ENCODE measurements at regions not wholly inside any gene's neighbourhood (a gene's known extent, or its start where the extent isn't known, plus 50 kb on each side); places are given as distances from the start of the nearest gene placed in this dataset.

DNA sequence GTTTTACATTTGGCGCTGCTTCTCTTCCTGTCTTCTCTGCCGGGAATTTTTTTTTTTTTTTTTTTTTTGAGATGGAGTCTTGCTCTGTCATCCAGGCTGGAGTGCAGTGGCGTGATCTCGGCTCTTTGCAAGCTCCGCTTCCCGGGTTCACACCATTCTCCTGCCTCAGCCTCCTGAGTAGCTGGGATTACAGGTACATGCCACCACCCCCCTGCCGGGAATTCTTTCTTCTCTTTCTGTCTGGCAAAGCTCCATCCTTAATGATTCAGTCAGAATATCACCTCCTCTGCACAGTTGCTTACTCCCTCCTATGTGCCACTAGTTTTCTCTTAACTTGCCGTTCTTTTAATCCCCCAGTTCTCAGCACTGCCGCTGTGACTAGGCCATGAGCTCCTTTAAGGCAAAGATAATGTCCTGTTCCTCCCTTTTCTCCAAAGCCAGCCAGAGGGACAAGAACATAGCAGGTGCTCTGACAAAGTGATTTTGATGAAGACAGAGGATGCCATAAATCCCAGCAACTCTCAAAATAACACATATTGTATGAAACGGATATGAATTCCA is 112.1 kb upstream of the LRATD1 start:
- no peak for TF ChIP-seq MXI1 (IDR thresholded peaks at IDR 0.05; ENCODE audit: low read depth, low read length)
- TF ChIP-seq, protein P1, sequence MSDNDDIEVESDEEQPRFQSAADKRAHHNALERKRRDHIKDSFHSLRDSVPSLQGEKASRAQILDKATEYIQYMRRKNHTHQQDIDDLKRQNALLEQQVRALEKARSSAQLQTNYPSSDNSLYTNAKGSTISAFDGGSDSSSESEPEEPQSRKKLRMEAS (IDR thresholded peaks at IDR 0.05; ENCODE audit: low read depth, low read length): no peak
- TF ChIP-seq NR2C1 (IDR thresholded peaks at IDR 0.05): no peak
- TF ChIP-seq SP1 (IDR thresholded peaks at IDR 0.05; ENCODE audit: low read depth, low read length): no peak
- no peak for TF ChIP-seq MTA3 (IDR thresholded peaks at IDR 0.05; ENCODE audit: borderline replicate concordance, low read length)
- no peak for TF ChIP-seq NRF1 (conservative IDR thresholded peaks at IDR 0.05; ENCODE audit: low read depth, low read length)
- no peak for TF ChIP-seq RB1 (IDR thresholded peaks at IDR 0.05; ENCODE audit: borderline replicate concordance)
- no peak for TF ChIP-seq MYC (IDR thresholded peaks at IDR 0.05; ENCODE audit: insufficient read depth, insufficient read length, insufficient replicate concordance, low read length, severe bottlenecking)
- TF ChIP-seq, protein P2, sequence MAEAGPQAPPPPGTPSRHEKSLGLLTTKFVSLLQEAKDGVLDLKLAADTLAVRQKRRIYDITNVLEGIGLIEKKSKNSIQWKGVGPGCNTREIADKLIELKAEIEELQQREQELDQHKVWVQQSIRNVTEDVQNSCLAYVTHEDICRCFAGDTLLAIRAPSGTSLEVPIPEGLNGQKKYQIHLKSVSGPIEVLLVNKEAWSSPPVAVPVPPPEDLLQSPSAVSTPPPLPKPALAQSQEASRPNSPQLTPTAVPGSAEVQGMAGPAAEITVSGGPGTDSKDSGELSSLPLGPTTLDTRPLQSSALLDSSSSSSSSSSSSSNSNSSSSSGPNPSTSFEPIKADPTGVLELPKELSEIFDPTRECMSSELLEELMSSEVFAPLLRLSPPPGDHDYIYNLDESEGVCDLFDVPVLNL (IDR thresholded peaks at IDR 0.05; ENCODE audit: low read depth, low read length): no peak
- TF ChIP-seq, protein P3, sequence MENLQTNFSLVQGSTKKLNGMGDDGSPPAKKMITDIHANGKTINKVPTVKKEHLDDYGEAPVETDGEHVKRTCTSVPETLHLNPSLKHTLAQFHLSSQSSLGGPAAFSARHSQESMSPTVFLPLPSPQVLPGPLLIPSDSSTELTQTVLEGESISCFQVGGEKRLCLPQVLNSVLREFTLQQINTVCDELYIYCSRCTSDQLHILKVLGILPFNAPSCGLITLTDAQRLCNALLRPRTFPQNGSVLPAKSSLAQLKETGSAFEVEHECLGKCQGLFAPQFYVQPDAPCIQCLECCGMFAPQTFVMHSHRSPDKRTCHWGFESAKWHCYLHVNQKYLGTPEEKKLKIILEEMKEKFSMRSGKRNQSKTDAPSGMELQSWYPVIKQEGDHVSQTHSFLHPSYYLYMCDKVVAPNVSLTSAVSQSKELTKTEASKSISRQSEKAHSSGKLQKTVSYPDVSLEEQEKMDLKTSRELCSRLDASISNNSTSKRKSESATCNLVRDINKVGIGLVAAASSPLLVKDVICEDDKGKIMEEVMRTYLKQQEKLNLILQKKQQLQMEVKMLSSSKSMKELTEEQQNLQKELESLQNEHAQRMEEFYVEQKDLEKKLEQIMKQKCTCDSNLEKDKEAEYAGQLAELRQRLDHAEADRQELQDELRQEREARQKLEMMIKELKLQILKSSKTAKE (IDR thresholded peaks at IDR 0.05; ENCODE audit: low read depth, poor library complexity, severe bottlenecking): no peak
- TF ChIP-seq GABPA (IDR thresholded peaks at IDR 0.05; ENCODE audit: low read depth): no peak
- TF ChIP-seq DPF2 (IDR thresholded peaks at IDR 0.05): no peak
- no peak for TF ChIP-seq KDM1A (IDR thresholded peaks at IDR 0.05; ENCODE audit: borderline replicate concordance)
- BruUV-seq (replicated peaks): no TSS peak
- FAIRE-seq (no peak), DNase-seq (ENCODE audit: low read depth, low spot score) (no peak), ATAC-seq (no peak)
- no peaks in the 10 kb centered on the region for H3K27me3 ChIP-seq (replicated peaks in 1 of 2; ENCODE audit: control insufficient read depth in 2 of 2, insufficient read depth in 2 of 2, low read length in 1 of 2)
- SMC1A ChIA-PET (ENCODE audit: uncharacterized antibody, unreplicated experiment): interaction anchor here (0.8 kb wide), 1 partner anchor 83 kb away, joined by 3 read pairs; no protein-coding TSS in a partner anchor
- no peak overlapping the region for H3K9ac ChIP-seq (ENCODE audit: control insufficient read depth, insufficient read depth, low read length)
- H3K79me2 ChIP-seq (ENCODE audit: control insufficient read depth, insufficient read depth, low read length): no peaks in the 10 kb centered on the region
- H3K36me3 ChIP-seq (ENCODE audit: control insufficient read depth in 2 of 2, insufficient read depth in 2 of 2, low read length in 1 of 2): no peaks in the 10 kb centered on the region
- no peak overlapping the region for H3K4me2 ChIP-seq (ENCODE audit: control insufficient read depth, insufficient read depth)
- RAD21 ChIA-PET (ENCODE audit: unreplicated experiment): no interaction called here
- H2AFZ ChIP-seq (ENCODE audit: control insufficient read depth, low read depth, low read length): no peak overlapping the region
- no peaks in the 10 kb centered on the region for H3K4me1 ChIP-seq (ENCODE audit: control insufficient read depth, insufficient read depth, low read length)
- in situ Hi-C loops (cut with MboI): no loop called here
- WGBS (ENCODE audit: insufficient coverage, insufficient replicate concordance, low lambda C conversion rate, missing lambda C conversion rate): 24% methylated on average over 10 of the region's 10 CpGs
- H3K4me3 ChIP-seq: no peak overlapping the region
- no peak overlapping the region for H3K27ac ChIP-seq (ENCODE audit: control insufficient read depth, insufficient read depth)
- POLR2A ChIA-PET: interaction anchor here (0.7 kb wide), 1 partner anchor 1219 kb away, joined by 3 read pairs; no protein-coding TSS in a partner anchor
- no peaks in the 10 kb centered on the region for H4K20me1 ChIP-seq (ENCODE audit: control insufficient read depth, insufficient read depth)
- intact Hi-C loops (cut with micrococcal nuclease; ENCODE audit: unreplicated experiment): no loop called here
- H3K9me3 ChIP-seq (replicated peaks; ENCODE audit: control insufficient read depth, insufficient read depth, low read length): no peaks in the 10 kb centered on the region
- CTCF ChIA-PET: no interaction called here
